Smooth muscle cell (in vitro differentiated cells): ENCODE measurements at regions not wholly inside any gene's neighbourhood (a gene's known extent, or its start where the extent isn't known, plus 50 kb on each side); places are given as distances from the start of the nearest gene placed in this dataset.

Experiments used
- DNase-seq: peaks from one replicate; lab custom pipeline; 2025; ENCODE audit not compliant: unreplicated experiment; lab: John Stamatoyannopoulos, UW
- H2AFZ ChIP-seq: fragments of 200-600 bp; sonication (generic); 2 replicates; pipeline ENCODE4 v1.6.0; 2016; ENCODE audit warnings: antibody characterized with exemption, low read depth, mild to moderate bottlenecking
- H3F3A ChIP-seq: fragments of 200-600 bp; sonication (generic); 2 replicates; pipeline ENCODE4 v1.6.0; 2017; ENCODE audit warnings: antibody characterized with exemption, low read depth
- H3K27ac ChIP-seq: fragments of 200-600 bp; sonication (generic); 2 replicates; pipeline ENCODE4 v1.5.1; 2016; ENCODE audit warnings: low read depth, mild to moderate bottlenecking
- H3K27me3 ChIP-seq: fragments of 200-600 bp; sonication (generic); 2 replicates; pipeline ENCODE4 v1.6.1; 2016; ENCODE audit warnings: low read depth, mild to moderate bottlenecking
- H3K36me3 ChIP-seq: fragments of 200-600 bp; sonication (generic); 2 replicates; pipeline ENCODE4 v1.5.1; 2016; ENCODE audit warnings: low read depth
- H3K4me1 ChIP-seq: fragments of 200-600 bp; sonication (generic); 2 replicates; pipeline ENCODE4 v1.5.1; 2016; ENCODE audit warnings: low read depth
- H3K4me2 ChIP-seq: fragments of 200-600 bp; sonication (generic); 2 replicates; pipeline ENCODE4 v1.6.0; 2016; ENCODE audit warnings: mild to moderate bottlenecking
- H3K4me3 ChIP-seq: fragments of 200-600 bp; sonication (generic); 2 replicates; pipeline ENCODE4 v1.5.1; 2016; ENCODE audit warnings: mild to moderate bottlenecking
- H3K79me2 ChIP-seq: fragments of 200-600 bp; sonication (generic); 2 replicates; pipeline ENCODE4 v1.6.0; 2016; ENCODE audit warnings: low read depth, mild to moderate bottlenecking
- H3K9ac ChIP-seq: fragments of 200-600 bp; sonication (generic); 2 replicates; pipeline ENCODE4 v1.6.0; 2016; ENCODE audit warnings: low read depth
- H3K9me3 ChIP-seq: fragments of 200-600 bp; sonication (generic); replicated peaks from 2 replicates; pipeline ENCODE4 v1.5.1; 2016; ENCODE audit warnings: low read depth
- H4K20me1 ChIP-seq: fragments of 200-600 bp; sonication (generic); 2 replicates; pipeline ENCODE4 v1.6.0; 2016; ENCODE audit warnings: low read depth
- CTCF ChIP-seq: fragments of 200-600 bp; sonication (generic); IDR thresholded peaks from 2 replicates; pipeline ENCODE4 v1.5.1; 2017; ENCODE audit warnings: borderline replicate concordance, mild to moderate bottlenecking, antibody characterized with exemption; ENCODE audit not compliant: insufficient read depth, poor library complexity, severe bottlenecking
- WGBS: methylation state at CpG from one replicate; pipeline ENCODE4 v1.1.7; 2016; ENCODE audit warnings: low lambda C conversion rate; 5-methylcytosine and 5-hydroxymethylcytosine counted together

DNA sequence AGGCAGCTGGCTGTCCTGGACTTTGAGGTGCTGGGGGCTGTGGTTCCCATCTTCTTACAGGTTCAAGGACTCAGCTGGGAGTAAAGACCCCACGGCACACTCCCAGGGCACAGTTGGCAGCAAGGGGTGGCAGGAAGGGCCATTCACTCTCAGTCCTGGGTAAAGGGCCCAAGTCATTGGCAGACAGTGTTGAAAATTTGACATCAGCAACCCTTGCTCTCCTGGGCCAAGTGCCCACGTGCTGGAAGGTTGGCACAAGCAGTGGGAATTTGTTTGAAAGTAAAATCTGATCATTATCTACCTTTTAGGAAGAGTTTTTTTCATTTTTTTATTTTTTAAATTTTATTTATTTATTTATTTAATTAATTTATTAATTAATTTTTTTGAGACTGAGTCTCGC is 241.6 kb upstream of the MKI67 start:
- Histone ChIP-seq H3K4me1 (no peaks in the 10 kb centered on the region), H3K4me3 (no peak overlapping the region), H3K79me2 (no peaks in the 10 kb centered on the region), H3K9me3 (no peaks in the 10 kb centered on the region), H3F3A (no peaks in the 10 kb centered on the region), H3K27me3 (peaks cover 5% of the 10 kb centered on the region), H3K27ac (no peak overlapping the region), H3K36me3 (no peaks in the 10 kb centered on the region), H4K20me1 (no peaks in the 10 kb centered on the region), H3K4me2 (no peak overlapping the region), H3K9ac (no peak overlapping the region), H2AFZ (no peak overlapping the region)
- TF ChIP-seq CTCF, result no peak
- WGBS, result 78% methylated on average over 3 of the region's 3 CpGs
- no peak for DNase-seq

- Histone ChIP-seq H4K20me1 (no peaks in the 10 kb centered on the region), H3K79me2 (no peaks in the 10 kb centered on the region), H3K4me2 (no peak overlapping the region), H3K36me3 (no peaks in the 10 kb centered on the region), H2AFZ (no peak overlapping the region), H3K27ac (no peak overlapping the region), H3K27me3 (peaks cover 10% of the 10 kb centered on the region), H3K9ac (no peak overlapping the region), H3K9me3 (no peaks in the 10 kb centered on the region), H3F3A (no peaks in the 10 kb centered on the region), H3K4me1 (no peaks in the 10 kb centered on the region), H3K4me3 (no peak overlapping the region)
- no peak for TF ChIP-seq CTCF
- 92% methylated on average over 12 of the region's 12 CpGs for WGBS
- no peak for DNase-seq
Measured at GRCh38 chr10:128369101-128369650, 243.0 kb upstream of the MKI67 start.

DNA sequence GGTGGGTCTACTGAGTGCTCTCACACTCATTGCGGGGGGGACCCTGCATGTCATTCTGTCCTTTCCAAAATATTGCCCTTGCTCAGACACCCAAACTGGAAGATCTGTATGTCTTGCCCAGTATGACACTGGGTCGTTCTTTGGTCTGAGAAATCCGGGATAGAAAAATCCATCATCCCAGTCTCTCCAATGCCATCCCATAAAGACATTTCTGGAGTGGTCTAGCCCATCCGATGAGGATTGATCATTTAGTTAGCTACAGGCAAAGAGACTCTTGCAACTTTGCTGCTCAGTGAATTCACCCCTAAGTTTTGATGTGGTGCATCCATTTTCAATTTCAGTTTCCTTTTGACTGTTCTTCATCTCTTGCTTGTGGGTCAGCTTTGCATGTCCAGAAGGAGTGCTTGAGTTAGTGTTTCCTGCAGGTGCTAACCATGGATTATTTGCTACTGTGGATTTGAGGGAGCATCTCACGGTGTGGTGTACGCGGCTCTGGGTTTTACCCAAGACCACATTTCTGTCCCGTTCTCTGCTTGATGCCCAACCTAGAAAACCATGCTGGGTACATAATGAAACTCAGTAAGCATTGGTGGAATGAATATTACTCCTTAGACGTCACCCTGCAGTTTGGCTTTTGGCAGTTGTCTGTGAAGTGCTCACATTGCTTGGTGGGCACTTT is 247.0 kb upstream of the MKI67 start:
- peaks cover 4% of the 10 kb centered on the region for H3K27me3 ChIP-seq
- H3K27ac ChIP-seq, result no peak overlapping the region
- H3K4me2 ChIP-seq, result no peak overlapping the region
- H2AFZ ChIP-seq, result no peak overlapping the region
- WGBS, result 92% methylated on average over 9 of the region's 9 CpGs
- TF ChIP-seq CTCF, result no peak
- H3K4me1 ChIP-seq, result no peaks in the 10 kb centered on the region
- no peak overlapping the region for H3K9ac ChIP-seq
- H3K79me2 ChIP-seq, result no peaks in the 10 kb centered on the region
- no peak overlapping the region for H3K4me3 ChIP-seq
- no peaks in the 10 kb centered on the region for H3K9me3 ChIP-seq
- DNase-seq, result no peak
- H4K20me1 ChIP-seq, result no peaks in the 10 kb centered on the region
- H3K36me3 ChIP-seq, result no peaks in the 10 kb centered on the region
- no peaks in the 10 kb centered on the region for H3F3A ChIP-seq

DNA sequence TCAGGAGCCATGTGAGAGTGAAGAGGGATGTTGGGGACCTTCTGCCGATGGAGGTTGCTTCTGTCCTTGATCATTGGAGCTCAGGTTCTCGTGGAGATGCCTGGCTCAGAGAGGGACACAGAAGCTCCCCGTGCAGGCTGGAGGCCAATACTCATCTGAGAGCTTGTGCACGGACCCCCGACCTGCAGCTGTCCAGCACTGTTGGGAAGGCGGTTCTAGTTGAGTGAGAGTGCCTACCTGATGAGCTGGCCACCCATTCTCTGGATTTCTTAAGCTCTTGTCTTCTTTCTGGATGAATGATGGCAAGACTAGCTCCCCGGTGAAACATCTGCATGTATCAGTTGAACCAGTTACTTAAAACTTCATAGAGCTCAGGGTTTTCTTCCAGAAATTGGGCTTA is 247.6 kb upstream of the MKI67 start:
- WGBS, result 90% methylated on average over 7 of the region's 7 CpGs
- Histone ChIP-seq H3K27ac (no peak overlapping the region), H4K20me1 (no peaks in the 10 kb centered on the region), H3K4me2 (no peak overlapping the region), H3K9me3 (no peaks in the 10 kb centered on the region), H3K9ac (no peak overlapping the region), H3F3A (no peaks in the 10 kb centered on the region), H3K36me3 (no peaks in the 10 kb centered on the region), H3K79me2 (no peaks in the 10 kb centered on the region), H2AFZ (no peak overlapping the region), H3K27me3 (peaks cover 4% of the 10 kb centered on the region), H3K4me1 (no peaks in the 10 kb centered on the region), H3K4me3 (no peak overlapping the region)
- TF ChIP-seq CTCF, result no peak
- DNase-seq, result no peak
